Iris pigment epithelial cell (primary cell): ENCODE measurements at regions not wholly inside any gene's neighbourhood (a gene's known extent, or its start where the extent isn't known, plus 50 kb on each side); places are given as distances from the start of the nearest gene placed in this dataset.

Experiments
- DNase-seq: peaks from one replicate; pipeline ENCODE4 v3.0.0-alpha.2; 2011; ENCODE audit warnings: low read depth

- no peak for DNase-seq
Observed at GRCh38 chr15:70301396-70301795, 203.7 kb upstream of the TLE3 start.

GRCh38 chr15:70299931-70300869 lies 202.5 kb upstream of the TLE3 start:
- no peak for DNase-seq

- DNase-seq, result no peak
Observed at GRCh38 chr15:70297465-70298058, 199.8 kb upstream of the TLE3 start.

- no peak for DNase-seq
Observed at GRCh38 chr15:70294731-70295305, 197.1 kb upstream of the TLE3 start.

- no peak for DNase-seq
Observed at GRCh38 chr15:70293591-70294470, 196.1 kb upstream of the TLE3 start.

GRCh38 chr15:70293138-70293537 lies 195.4 kb upstream of the TLE3 start:
- DNase-seq, result no peak

GRCh38 chr15:70292076-70292760 lies 194.5 kb upstream of the TLE3 start:
- no peak for DNase-seq

GRCh38 chr15:70291305-70292075 lies 193.8 kb upstream of the TLE3 start:
- no peak for DNase-seq

GRCh38 chr15:70290708-70291107 lies 193.0 kb upstream of the TLE3 start:
- no peak for DNase-seq

- peak; percentile 37 for DNase-seq
Observed at GRCh38 chr15:70289191-70289955, 191.7 kb upstream of the TLE3 start.

GRCh38 chr15:70286113-70286806 lies 188.5 kb upstream of the TLE3 start:
- no peak for DNase-seq

GRCh38 chr15:70284438-70285214 lies 186.9 kb upstream of the TLE3 start:
- no peak for DNase-seq

GRCh38 chr15:70283511-70283910 lies 185.8 kb upstream of the TLE3 start:
- no peak for DNase-seq

GRCh38 chr15:70281811-70282307 lies 184.1 kb upstream of the TLE3 start:
- peak; percentile 71 for DNase-seq

GRCh38 chr15:70281261-70281810 lies 183.6 kb upstream of the TLE3 start:
- DNase-seq, result no peak

- DNase-seq, result no peak
Observed at GRCh38 chr15:70280781-70281180, 183.1 kb upstream of the TLE3 start.

- DNase-seq, result no peak
Observed at GRCh38 chr15:70279096-70279495, 181.4 kb upstream of the TLE3 start.

- DNase-seq, result no peak
Observed at GRCh38 chr15:70278644-70279043, 180.9 kb upstream of the TLE3 start.
